Subcutaneous abdominal adipose tissue (tissue), 5 donors: ENCODE measurements at regions not wholly inside any gene's neighbourhood (a gene's known extent, or its start where the extent isn't known, plus 50 kb on each side); places are given as distances from the start of the nearest gene placed in this dataset.

Experiments used
- H3K27ac ChIP-seq: one replicate; pipeline ENCODE4 v1.7.0; 2013; ENCODE audit warnings: low read depth, mild to moderate bottlenecking, inconsistent platforms, low read length, moderate library complexity
- H3K27me3 ChIP-seq, 5 donors: one replicate each; pipeline ENCODE4 v1.7.0; 2013; ENCODE audit warnings: low read length in 5 of 5, inconsistent platforms in 1 of 5; ENCODE audit not compliant: control insufficient read depth in 5 of 5, insufficient read depth in 4 of 5
- H3K36me3 ChIP-seq, 5 donors: one replicate each; pipeline ENCODE4 v1.7.0; 2013; ENCODE audit warnings: low read length in 5 of 5; ENCODE audit not compliant: control insufficient read depth in 5 of 5, insufficient read depth in 5 of 5
- H3K4me1 ChIP-seq, 5 donors: one replicate each; pipeline ENCODE4 v1.7.0; 2013; ENCODE audit warnings: low read length in 5 of 5, mild to moderate bottlenecking in 3 of 5, moderate library complexity in 1 of 5; ENCODE audit not compliant: control insufficient read depth in 5 of 5, insufficient read depth in 5 of 5
- H3K4me3 ChIP-seq, 5 donors: one replicate each; pipeline ENCODE4 v1.7.0; 2013; ENCODE audit warnings: low read length in 5 of 5, low read depth in 1 of 5
- H3K9ac ChIP-seq, 5 donors: one replicate each; pipeline ENCODE4 v1.7.0; 2013; ENCODE audit warnings: low read length in 5 of 5, mild to moderate bottlenecking in 4 of 5, moderate library complexity in 3 of 5
- H3K9me3 ChIP-seq, 5 donors: one replicate each; pipeline ENCODE4 v1.7.0; 2013; ENCODE audit warnings: low read length in 5 of 5; ENCODE audit not compliant: control insufficient read depth in 5 of 5
- donor health status: healthy.
- donor health status: healthy.
- donor health status: healthy.
- donor health status: healthy.
- donor health status: healthy.

GRCh38 chr11:112777283-112777751, 183.9 kb upstream of the NCAM1 start:
- Histone ChIP-seq H3K9ac (no peak overlapping the region), H3K36me3 (no peaks in the 10 kb centered on the region), H3K27ac (no peak overlapping the region), H3K9me3 (no peaks in the 10 kb centered on the region), H3K4me1 (no peaks in the 10 kb centered on the region), H3K27me3 (peaks cover 0 to 10% (median 10%) of the 10 kb centered on the region in 5 donors), H3K4me3 (no peak overlapping the region)

- peaks cover 0 to 10% (median 10%) of the 10 kb centered on the region in 5 donors for H3K27me3 ChIP-seq
- no peaks in the 10 kb centered on the region for H3K9me3 ChIP-seq
- H3K4me3 ChIP-seq, result no peak overlapping the region
- H3K27ac ChIP-seq, result no peak overlapping the region
- H3K36me3 ChIP-seq, result no peaks in the 10 kb centered on the region
- H3K9ac ChIP-seq, result no peak overlapping the region
- no peaks in the 10 kb centered on the region for H3K4me1 ChIP-seq
Measured at GRCh38 chr11:112778091-112778876, 182.9 kb upstream of the NCAM1 start.

GRCh38 chr11:112778877-112779266, 182.3 kb upstream of the NCAM1 start:
- no peaks in the 10 kb centered on the region for H3K9me3 ChIP-seq
- no peak overlapping the region for H3K27ac ChIP-seq
- H3K4me1 ChIP-seq, result no peaks in the 10 kb centered on the region
- H3K36me3 ChIP-seq, result no peaks in the 10 kb centered on the region
- no peak overlapping the region for H3K9ac ChIP-seq
- peaks cover 0 to 10% (median 10%) of the 10 kb centered on the region in 5 donors for H3K27me3 ChIP-seq
- no peak overlapping the region for H3K4me3 ChIP-seq

GRCh38 chr11:112780351-112781087, 180.7 kb upstream of the NCAM1 start:
- Histone ChIP-seq H3K27me3 (peaks cover 0 to 12% (median 10%) of the 10 kb centered on the region in 5 donors), H3K27ac (no peak overlapping the region), H3K9me3 (no peaks in the 10 kb centered on the region), H3K4me1 (peaks cover 3 to 16% (median 14%) of the 10 kb centered on the region in 5 donors), H3K4me3 (no peak overlapping the region), H3K9ac (no peak overlapping the region), H3K36me3 (no peaks in the 10 kb centered on the region)

- Histone ChIP-seq H3K9ac (no peak overlapping the region), H3K27me3 (peaks cover 0 to 10% (median 8%) of the 10 kb centered on the region in 5 donors), H3K9me3 (no peaks in the 10 kb centered on the region), H3K27ac (no peak overlapping the region), H3K4me1 (peaks cover 3 to 19% (median 17%) of the 10 kb centered on the region in 5 donors), H3K36me3 (no peaks in the 10 kb centered on the region), H3K4me3 (no peak overlapping the region)
Measured at GRCh38 chr11:112783945-112784322, 177.3 kb upstream of the NCAM1 start.

- Histone ChIP-seq H3K36me3 (no peaks in the 10 kb centered on the region), H3K9me3 (no peaks in the 10 kb centered on the region), H3K4me3 (peak overlapping the region in 4 of 5 donors; percentile 14 to 42 (median 25)), H3K27ac (no peak overlapping the region), H3K4me1 (peaks cover 3 to 19% (median 17%) of the 10 kb centered on the region in 5 donors), H3K9ac (no peak overlapping the region), H3K27me3 (peaks cover 0 to 10% (median 8%) of the 10 kb centered on the region in 5 donors)
Measured at GRCh38 chr11:112784323-112785073, 176.7 kb upstream of the NCAM1 start.

GRCh38 chr11:112785149-112785548, 176.1 kb upstream of the NCAM1 start:
- H3K4me3 ChIP-seq, result peak overlapping the region in 3 of 5 donors; percentile 23 to 42 (median 27)
- peaks cover 0 to 10% (median 8%) of the 10 kb centered on the region in 5 donors for H3K27me3 ChIP-seq
- H3K36me3 ChIP-seq, result no peaks in the 10 kb centered on the region
- no peaks in the 10 kb centered on the region for H3K9me3 ChIP-seq
- H3K27ac ChIP-seq, result no peak overlapping the region
- no peak overlapping the region for H3K9ac ChIP-seq
- peaks cover 3 to 19% (median 17%) of the 10 kb centered on the region in 5 donors for H3K4me1 ChIP-seq

- Histone ChIP-seq H3K36me3 (no peaks in the 10 kb centered on the region), H3K4me1 (peaks cover 3 to 19% (median 17%) of the 10 kb centered on the region in 5 donors), H3K9me3 (no peaks in the 10 kb centered on the region), H3K9ac (no peak overlapping the region), H3K4me3 (no peak overlapping the region), H3K27me3 (peaks cover 0 to 8% (median 5%) of the 10 kb centered on the region in 5 donors), H3K27ac (no peak overlapping the region)
Measured at GRCh38 chr11:112785719-112786118, 175.5 kb upstream of the NCAM1 start.

- H3K4me3 ChIP-seq, result no peak overlapping the region
- H3K27me3 ChIP-seq, result peaks cover 0 to 8% (median 3%) of the 10 kb centered on the region in 5 donors
- H3K27ac ChIP-seq, result no peak overlapping the region
- no peak overlapping the region for H3K9ac ChIP-seq
- no peaks in the 10 kb centered on the region for H3K36me3 ChIP-seq
- H3K4me1 ChIP-seq, result peaks cover 3 to 19% (median 17%) of the 10 kb centered on the region in 5 donors
- H3K9me3 ChIP-seq, result no peaks in the 10 kb centered on the region
Measured at GRCh38 chr11:112786196-112786595, 175.0 kb upstream of the NCAM1 start.
